ENCODE measurements at regions not wholly inside any gene's neighbourhood (a gene's known extent, or its start where the extent isn't known, plus 50 kb on each side); places are given as distances from the start of the nearest gene placed in this dataset.

DNA sequence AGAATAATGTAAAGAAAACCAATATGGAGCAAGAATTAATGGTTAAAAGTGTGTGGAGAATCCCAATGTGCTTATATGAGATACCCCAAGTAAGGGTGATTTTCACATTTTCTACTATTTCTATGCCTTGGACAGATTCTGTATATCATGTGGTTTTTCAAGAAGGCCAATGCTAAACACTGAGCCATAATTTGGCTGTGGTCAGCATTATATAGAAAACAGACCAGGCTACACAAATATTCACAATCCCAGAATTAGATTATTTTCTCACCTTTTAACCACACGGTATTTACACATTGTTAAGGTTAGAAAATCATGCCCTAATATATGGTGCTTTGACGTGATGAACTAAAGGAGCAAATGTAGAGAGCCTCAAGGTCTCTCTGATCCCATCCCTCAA lies 277.4 kb upstream of the LRATD1 start:
- no peaks in the 10 kb centered on the region for H3K4me1 ChIP-seq (ENCODE audit: control insufficient read depth, insufficient read depth, low read length)

DNA sequence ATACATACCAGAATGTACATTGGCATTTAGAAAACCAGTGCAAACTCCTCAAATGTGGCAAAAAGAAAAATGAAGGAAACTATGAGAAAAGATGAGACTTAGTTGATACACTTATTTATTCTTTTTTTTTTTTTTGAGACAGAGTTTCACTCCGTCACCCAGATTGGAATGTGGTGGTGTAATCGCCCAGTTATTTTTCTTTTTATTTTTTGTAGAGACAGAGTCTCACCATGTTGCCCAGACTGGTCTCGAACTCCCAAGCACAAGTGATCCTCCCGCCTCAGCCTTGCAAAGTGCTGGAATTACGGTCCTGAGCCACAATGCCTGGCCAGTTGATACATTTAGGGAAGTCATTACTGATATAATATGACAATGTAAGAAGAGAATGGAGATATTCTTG lies 274.2 kb upstream of the LRATD1 start:
- Histone ChIP-seq H3K27me3 (ENCODE audit: control insufficient read depth, insufficient read depth, low read length) (no peaks in the 10 kb centered on the region), H3K4me1 (ENCODE audit: control insufficient read depth, insufficient read depth, low read length) (peaks cover 2% of the 10 kb centered on the region), H3K36me3 (ENCODE audit: control insufficient read depth, insufficient read depth, low read length) (no peaks in the 10 kb centered on the region), H3K9me3 (ENCODE audit: control insufficient read depth, low read depth, low read length) (no peaks in the 10 kb centered on the region), H3K4me3 (ENCODE audit: low read length) (no peak overlapping the region), H3K27ac (ENCODE audit: low read length) (no peak overlapping the region)
- DNase-seq = no peak
- 100% methylated on average over 1 of the region's 5 CpGs for WGBS (ENCODE audit: insufficient coverage, low lambda C conversion rate)

More for the DNA sequence above, 277.4 kb upstream of the LRATD1 start:
- Histone ChIP-seq H3K4me3 (ENCODE audit: low read length) (no peak overlapping the region), H3K27ac (ENCODE audit: low read length) (no peak overlapping the region), H3K9me3 (ENCODE audit: control insufficient read depth, low read depth, low read length) (no peaks in the 10 kb centered on the region), H3K36me3 (ENCODE audit: control insufficient read depth, insufficient read depth, low read length) (no peaks in the 10 kb centered on the region), H3K27me3 (ENCODE audit: control insufficient read depth, insufficient read depth, low read length) (no peaks in the 10 kb centered on the region)
- 100% methylated on average over 1 of the region's 2 CpGs for WGBS (ENCODE audit: insufficient coverage, low lambda C conversion rate)
- DNase-seq = no peak

DNA sequence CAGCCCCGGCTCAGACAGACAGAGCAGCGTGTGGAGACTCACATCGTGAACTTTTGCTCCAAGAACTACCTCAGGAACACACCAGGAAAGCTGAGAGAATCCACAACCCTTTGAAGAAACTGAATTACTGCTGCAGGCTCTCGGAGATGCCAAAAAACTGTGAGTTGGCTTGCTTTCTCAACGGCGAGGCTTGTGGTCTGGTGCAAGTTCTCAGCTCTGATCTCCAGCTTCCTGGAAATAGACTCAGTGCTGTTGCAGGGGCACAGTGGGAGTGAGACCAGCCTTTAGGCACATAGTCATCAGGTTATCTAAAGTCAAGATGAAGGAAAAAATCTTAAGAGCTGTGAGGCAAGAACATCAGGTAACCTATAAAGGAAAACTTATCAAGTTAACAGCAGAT lies 273.7 kb upstream of the LRATD1 start:
- H3K4me3 ChIP-seq (ENCODE audit: low read length) = no peak overlapping the region
- H3K9me3 ChIP-seq (ENCODE audit: control insufficient read depth, low read depth, low read length) = no peaks in the 10 kb centered on the region
- peaks cover 4% of the 10 kb centered on the region for H3K4me1 ChIP-seq (ENCODE audit: control insufficient read depth, insufficient read depth, low read length)
- no peak for DNase-seq
- H3K27ac ChIP-seq (ENCODE audit: low read length) = no peak overlapping the region
- WGBS (ENCODE audit: insufficient coverage, low lambda C conversion rate) = 90% methylated on average over 2 of the region's 6 CpGs
- H3K36me3 ChIP-seq (ENCODE audit: control insufficient read depth, insufficient read depth, low read length) = no peaks in the 10 kb centered on the region
- H3K27me3 ChIP-seq (ENCODE audit: control insufficient read depth, insufficient read depth, low read length) = no peaks in the 10 kb centered on the region

DNA sequence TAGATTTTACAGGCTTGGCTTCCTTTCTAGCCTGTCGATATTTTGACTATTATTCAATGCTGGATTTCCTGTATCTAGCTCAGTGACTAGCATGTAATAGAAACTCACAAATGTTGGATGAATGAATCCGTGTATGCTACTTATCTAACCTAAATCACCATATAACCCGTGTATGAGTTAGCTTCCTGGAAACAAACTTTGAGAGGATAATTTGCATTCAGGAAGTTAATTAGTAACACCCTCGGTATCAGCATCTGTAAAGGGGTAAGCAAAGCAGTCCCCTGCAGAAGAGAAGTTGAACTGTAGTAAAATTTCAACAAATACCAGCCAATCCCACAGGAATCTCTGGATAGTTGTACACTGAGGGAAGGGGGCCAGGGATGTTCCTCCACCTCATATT lies 269.4 kb upstream of the LRATD1 start:
- DNase-seq = peak in 1 of 2 donors; percentile 48
- Histone ChIP-seq H3K27ac (ENCODE audit: low read length) (no peak overlapping the region), H3K27me3 (ENCODE audit: control insufficient read depth, insufficient read depth, low read length) (no peaks in the 10 kb centered on the region), H3K4me1 (ENCODE audit: control insufficient read depth, insufficient read depth, low read length) (peaks cover 19% of the 10 kb centered on the region), H3K9me3 (ENCODE audit: control insufficient read depth, low read depth, low read length) (no peaks in the 10 kb centered on the region), H3K36me3 (ENCODE audit: control insufficient read depth, insufficient read depth, low read length) (no peaks in the 10 kb centered on the region), H3K4me3 (ENCODE audit: low read length) (no peak overlapping the region)
- 40% methylated on average over 2 of the region's 4 CpGs for WGBS (ENCODE audit: insufficient coverage, low lambda C conversion rate)

DNA sequence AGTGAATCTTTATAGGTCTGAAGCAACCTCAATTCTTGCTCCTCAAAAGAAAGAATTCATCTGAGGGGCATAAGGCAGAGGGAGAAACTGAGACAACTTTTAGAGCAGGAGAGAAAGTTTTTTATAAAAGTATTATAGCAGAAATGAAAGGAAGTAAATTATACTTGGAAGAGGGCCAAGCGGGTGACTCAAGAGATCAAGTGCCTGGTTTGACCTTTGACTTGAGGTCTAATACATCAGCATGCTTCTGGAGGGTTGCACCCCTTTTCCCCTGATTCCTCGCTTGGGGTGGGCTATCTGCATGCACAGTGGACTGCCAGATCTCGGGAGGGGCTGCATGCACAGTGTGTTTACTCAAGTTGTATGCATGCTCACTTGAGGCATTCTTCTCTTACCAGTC lies 268.5 kb upstream of the LRATD1 start:
- Histone ChIP-seq H3K36me3 (ENCODE audit: control insufficient read depth, insufficient read depth, low read length) (no peaks in the 10 kb centered on the region), H3K4me1 (ENCODE audit: control insufficient read depth, insufficient read depth, low read length) (peaks cover 19% of the 10 kb centered on the region), H3K27me3 (ENCODE audit: control insufficient read depth, insufficient read depth, low read length) (no peaks in the 10 kb centered on the region), H3K4me3 (ENCODE audit: low read length) (no peak overlapping the region), H3K27ac (ENCODE audit: low read length) (peak overlapping the region; percentile 14), H3K9me3 (ENCODE audit: control insufficient read depth, low read depth, low read length) (no peaks in the 10 kb centered on the region)
- 60% methylated on average over 1 of the region's 3 CpGs for WGBS (ENCODE audit: insufficient coverage, low lambda C conversion rate)
- peak; percentile 11 to 68 for DNase-seq

DNA sequence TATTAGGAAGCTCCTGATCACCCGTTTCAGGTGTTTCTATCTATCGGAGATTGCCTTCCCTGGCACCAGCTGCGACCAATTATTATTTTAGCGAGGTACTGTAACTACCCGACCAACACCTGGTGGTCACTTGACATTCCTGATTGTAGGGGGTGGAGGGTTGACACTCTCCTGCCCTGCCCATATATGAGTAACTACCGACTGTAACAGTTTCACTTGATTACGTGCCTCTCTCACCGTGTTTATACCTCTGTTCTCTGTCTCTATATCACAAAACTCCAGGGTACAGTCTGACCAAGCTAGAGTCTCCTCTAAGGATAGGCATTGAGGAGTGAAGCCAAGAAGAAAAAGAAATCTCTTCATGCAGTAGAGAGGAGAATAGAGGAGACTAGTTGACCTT lies 268.0 kb upstream of the LRATD1 start:
- WGBS (ENCODE audit: insufficient coverage, low lambda C conversion rate) = 60% methylated on average over 1 of the region's 8 CpGs
- H3K27me3 ChIP-seq (ENCODE audit: control insufficient read depth, insufficient read depth, low read length) = no peaks in the 10 kb centered on the region
- H3K36me3 ChIP-seq (ENCODE audit: control insufficient read depth, insufficient read depth, low read length) = no peaks in the 10 kb centered on the region
- no peaks in the 10 kb centered on the region for H3K9me3 ChIP-seq (ENCODE audit: control insufficient read depth, low read depth, low read length)
- H3K4me1 ChIP-seq (ENCODE audit: control insufficient read depth, insufficient read depth, low read length) = peaks cover 19% of the 10 kb centered on the region
- H3K27ac ChIP-seq (ENCODE audit: low read length) = peak overlapping the region; percentile 14
- peak in 1 of 2 donors; percentile 54 for DNase-seq
- H3K4me3 ChIP-seq (ENCODE audit: low read length) = no peak overlapping the region

DNA sequence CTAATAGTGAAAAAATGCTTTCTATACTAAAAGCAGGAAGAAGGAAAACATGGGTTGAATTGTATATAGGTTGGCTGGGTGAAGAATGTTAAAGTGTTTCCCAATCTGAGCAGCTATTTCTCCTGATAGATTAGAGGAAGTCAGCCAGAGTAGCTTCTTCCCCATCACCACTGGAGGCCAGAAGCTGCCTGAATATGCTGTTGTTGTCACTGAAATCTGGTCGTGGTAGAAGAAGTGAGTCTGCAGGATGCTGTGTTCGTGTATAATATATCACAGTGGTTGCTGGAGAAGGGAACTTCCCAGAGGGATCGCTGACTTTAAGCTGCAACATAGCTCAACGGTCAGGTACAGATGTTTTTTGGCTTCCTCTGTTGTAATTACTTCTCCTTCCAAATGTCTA lies 247.5 kb upstream of the LRATD1 start:
- Histone ChIP-seq H3K27ac (ENCODE audit: low read length) (no peak overlapping the region), H3K27me3 (ENCODE audit: control insufficient read depth, insufficient read depth, low read length) (no peaks in the 10 kb centered on the region), H3K9me3 (ENCODE audit: control insufficient read depth, low read depth, low read length) (peaks cover 2% of the 10 kb centered on the region), H3K4me1 (ENCODE audit: control insufficient read depth, insufficient read depth, low read length) (no peaks in the 10 kb centered on the region), H3K4me3 (ENCODE audit: low read length) (no peak overlapping the region), H3K36me3 (ENCODE audit: control insufficient read depth, insufficient read depth, low read length) (no peaks in the 10 kb centered on the region)
- WGBS (ENCODE audit: insufficient coverage, low lambda C conversion rate) = no CpG with 5 or more reads among the region's 4 CpGs
- no peak for DNase-seq

DNA sequence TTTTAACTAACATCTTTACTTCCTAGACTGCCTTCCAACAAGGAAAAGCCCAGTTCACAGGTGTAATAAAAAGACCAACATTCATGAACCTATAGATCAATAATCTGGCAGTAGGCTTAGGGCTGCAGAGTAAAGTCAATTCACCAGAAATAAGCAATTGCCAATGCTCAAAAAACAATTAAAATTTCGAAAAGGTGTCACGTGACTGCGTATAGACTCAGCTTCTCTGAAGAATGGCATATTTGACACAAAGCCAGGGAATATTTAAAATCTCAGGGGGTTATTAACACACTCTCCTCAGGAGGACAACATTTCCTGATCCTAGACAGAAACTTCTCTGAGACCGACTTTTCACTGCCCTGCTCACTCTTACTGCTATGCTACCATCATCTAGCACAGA lies 245.2 kb upstream of the LRATD1 start:
- Histone ChIP-seq H3K36me3 (ENCODE audit: control insufficient read depth, insufficient read depth, low read length) (no peaks in the 10 kb centered on the region), H3K27me3 (ENCODE audit: control insufficient read depth, insufficient read depth, low read length) (no peaks in the 10 kb centered on the region), H3K4me3 (ENCODE audit: low read length) (no peak overlapping the region), H3K9me3 (ENCODE audit: control insufficient read depth, low read depth, low read length) (peaks cover 2% of the 10 kb centered on the region), H3K27ac (ENCODE audit: low read length) (no peak overlapping the region), H3K4me1 (ENCODE audit: control insufficient read depth, insufficient read depth, low read length) (no peaks in the 10 kb centered on the region)
- DNase-seq = no peak
- WGBS (ENCODE audit: insufficient coverage, low lambda C conversion rate) = 100% methylated on average over 1 of the region's 4 CpGs

DNA sequence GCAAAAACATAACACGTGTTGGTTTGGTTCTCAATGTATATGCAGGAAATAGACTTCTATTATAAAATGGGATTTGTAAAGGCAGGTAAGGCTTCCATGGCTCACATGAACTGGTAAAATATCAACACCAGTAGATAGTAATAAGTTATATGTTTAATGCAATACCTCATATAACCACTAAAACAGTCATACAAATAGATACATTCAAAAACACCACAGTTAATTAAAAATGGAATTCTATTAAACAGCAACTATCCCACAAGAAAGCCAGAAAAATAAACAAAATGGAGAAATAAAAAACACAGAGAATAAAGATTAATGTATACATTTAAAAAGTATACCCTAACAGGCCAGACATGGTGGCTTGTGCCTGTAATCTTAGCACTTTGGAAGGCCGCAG lies 243.8 kb upstream of the LRATD1 start:
- no peaks in the 10 kb centered on the region for H3K36me3 ChIP-seq (ENCODE audit: control insufficient read depth, insufficient read depth, low read length)
- H3K4me1 ChIP-seq (ENCODE audit: control insufficient read depth, insufficient read depth, low read length) = no peaks in the 10 kb centered on the region
- H3K4me3 ChIP-seq (ENCODE audit: low read length) = no peak overlapping the region
- no CpG with 5 or more reads among the region's 2 CpGs for WGBS (ENCODE audit: insufficient coverage, low lambda C conversion rate)
- no peaks in the 10 kb centered on the region for H3K27me3 ChIP-seq (ENCODE audit: control insufficient read depth, insufficient read depth, low read length)
- H3K9me3 ChIP-seq (ENCODE audit: control insufficient read depth, low read depth, low read length) = peaks cover 2% of the 10 kb centered on the region
- DNase-seq = no peak
- H3K27ac ChIP-seq (ENCODE audit: low read length) = no peak overlapping the region

DNA sequence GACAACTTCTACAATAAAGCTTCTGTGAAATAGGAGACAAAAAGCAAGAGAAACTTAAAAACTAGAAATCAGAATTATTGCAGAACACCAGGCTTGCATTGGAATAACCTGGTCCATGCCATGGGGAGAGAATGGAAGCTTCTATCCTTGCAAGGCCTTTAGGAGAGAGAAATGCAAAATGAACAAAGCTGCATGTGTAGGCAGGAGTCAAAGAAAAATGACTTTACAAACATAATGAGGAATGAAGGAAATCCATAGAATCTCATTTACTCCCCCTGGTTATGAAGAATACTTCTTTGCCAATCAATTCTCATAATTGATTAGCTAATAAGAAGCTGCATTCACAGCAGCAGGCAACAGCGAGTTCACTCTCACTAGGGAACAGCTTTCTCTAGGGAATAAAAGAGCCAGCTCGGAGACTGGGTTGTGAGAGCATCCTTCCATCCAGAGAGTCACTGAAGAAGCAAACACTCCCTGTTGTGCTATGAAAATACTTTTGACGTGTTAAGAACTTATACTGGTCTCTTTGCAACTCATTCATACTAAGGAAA lies 235.9 kb upstream of the LRATD1 start:
- Histone ChIP-seq H3K4me1 (ENCODE audit: control insufficient read depth, insufficient read depth, low read length) (no peaks in the 10 kb centered on the region), H3K9me3 (ENCODE audit: control insufficient read depth, low read depth, low read length) (no peaks in the 10 kb centered on the region)
- WGBS (ENCODE audit: insufficient coverage, low lambda C conversion rate) = 80% methylated on average over 1 of the region's 3 CpGs

DNA sequence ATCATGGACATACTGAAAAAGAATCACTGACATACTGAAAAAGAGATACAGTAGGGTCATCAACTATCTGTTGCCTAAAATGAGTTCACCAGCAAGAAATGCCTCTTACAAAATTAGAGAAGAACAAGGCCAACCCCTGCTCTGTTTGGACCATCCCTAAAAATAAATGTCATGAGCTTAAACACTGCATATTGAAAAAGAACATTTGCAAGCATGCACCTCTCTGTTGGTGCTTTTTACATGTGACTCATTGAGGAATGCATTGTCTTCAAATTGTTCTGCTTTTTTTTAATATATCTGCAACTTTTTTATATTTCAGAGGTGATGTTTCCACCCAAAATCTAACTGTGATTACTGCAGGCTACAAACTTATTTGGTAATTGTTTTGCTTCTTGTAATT lies 233.9 kb upstream of the LRATD1 start:
- Histone ChIP-seq H3K4me3 (ENCODE audit: low read length) (no peak overlapping the region), H3K9me3 (ENCODE audit: control insufficient read depth, low read depth, low read length) (no peaks in the 10 kb centered on the region), H3K4me1 (ENCODE audit: control insufficient read depth, insufficient read depth, low read length) (peaks cover 6% of the 10 kb centered on the region), H3K27me3 (ENCODE audit: control insufficient read depth, insufficient read depth, low read length) (no peaks in the 10 kb centered on the region), H3K36me3 (ENCODE audit: control insufficient read depth, insufficient read depth, low read length) (no peaks in the 10 kb centered on the region), H3K27ac (ENCODE audit: low read length) (no peak overlapping the region)
- no peak for DNase-seq

More for the DNA sequence above, 235.9 kb upstream of the LRATD1 start:
- no peak for DNase-seq
- no peaks in the 10 kb centered on the region for H3K36me3 ChIP-seq (ENCODE audit: control insufficient read depth, insufficient read depth, low read length)
- H3K27me3 ChIP-seq (ENCODE audit: control insufficient read depth, insufficient read depth, low read length) = no peaks in the 10 kb centered on the region
- no peak overlapping the region for H3K4me3 ChIP-seq (ENCODE audit: low read length)
- H3K27ac ChIP-seq (ENCODE audit: low read length) = no peak overlapping the region
